OCI-LY1 (cell line): ENCODE measurements at regions not wholly inside any gene's neighbourhood (a gene's known extent, or its start where the extent isn't known, plus 50 kb on each side); places are given as distances from the start of the nearest gene placed in this dataset.

Experiments used
- EZH2 ChIP-seq: fragments of 200-600 bp; sonication (generic), shearing (Covaris generic); IDR thresholded peaks from 2 replicates; pipeline ENCODE4 v1.8.0; 2017; ENCODE audit warnings: borderline replicate concordance, mixed run types, mild to moderate bottlenecking, antibody characterized with exemption, low read length, moderate library complexity, mixed read lengths
- TF ChIP-seq, protein P1 (sequence below): fragments of 200-600 bp; sonication (generic), shearing (Covaris generic); IDR thresholded peaks from 2 replicates; pipeline ENCODE4 v1.5.1; 2017; ENCODE audit warnings: mild to moderate bottlenecking, antibody characterized with exemption, low read length, moderate library complexity, mixed read lengths

DNA sequence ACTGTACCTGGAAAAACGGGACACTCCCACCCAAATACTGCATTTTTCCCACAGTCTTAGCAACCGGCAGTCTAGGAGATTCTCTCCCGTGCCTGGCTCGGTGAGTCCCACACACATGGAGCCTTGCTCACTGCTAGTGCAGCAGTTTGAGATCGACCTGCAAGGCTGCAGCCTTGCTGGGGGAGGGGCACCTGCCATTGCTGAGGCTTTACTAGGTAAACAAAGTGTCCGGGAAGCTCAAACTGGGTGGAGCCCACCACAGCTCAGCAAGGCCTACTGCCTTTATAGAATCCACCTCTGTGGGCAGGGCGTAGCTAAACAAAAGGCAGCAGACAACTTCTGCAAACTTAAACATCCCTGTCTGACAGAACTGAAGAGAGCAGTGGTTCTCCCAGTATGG is 84.4 kb downstream of the XIST start:
- TF ChIP-seq, protein P1, sequence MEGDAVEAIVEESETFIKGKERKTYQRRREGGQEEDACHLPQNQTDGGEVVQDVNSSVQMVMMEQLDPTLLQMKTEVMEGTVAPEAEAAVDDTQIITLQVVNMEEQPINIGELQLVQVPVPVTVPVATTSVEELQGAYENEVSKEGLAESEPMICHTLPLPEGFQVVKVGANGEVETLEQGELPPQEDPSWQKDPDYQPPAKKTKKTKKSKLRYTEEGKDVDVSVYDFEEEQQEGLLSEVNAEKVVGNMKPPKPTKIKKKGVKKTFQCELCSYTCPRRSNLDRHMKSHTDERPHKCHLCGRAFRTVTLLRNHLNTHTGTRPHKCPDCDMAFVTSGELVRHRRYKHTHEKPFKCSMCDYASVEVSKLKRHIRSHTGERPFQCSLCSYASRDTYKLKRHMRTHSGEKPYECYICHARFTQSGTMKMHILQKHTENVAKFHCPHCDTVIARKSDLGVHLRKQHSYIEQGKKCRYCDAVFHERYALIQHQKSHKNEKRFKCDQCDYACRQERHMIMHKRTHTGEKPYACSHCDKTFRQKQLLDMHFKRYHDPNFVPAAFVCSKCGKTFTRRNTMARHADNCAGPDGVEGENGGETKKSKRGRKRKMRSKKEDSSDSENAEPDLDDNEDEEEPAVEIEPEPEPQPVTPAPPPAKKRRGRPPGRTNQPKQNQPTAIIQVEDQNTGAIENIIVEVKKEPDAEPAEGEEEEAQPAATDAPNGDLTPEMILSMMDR = no peak
- TF ChIP-seq EZH2 = no peak
